PC-9 (cell line): ENCODE measurements at regions not wholly inside any gene's neighbourhood (a gene's known extent, or its start where the extent isn't known, plus 50 kb on each side); places are given as distances from the start of the nearest gene placed in this dataset.

Source experiments
- BruUV-seq: library from RNA; stranded (reverse); fragments of 400-500 nt; replicated peaks from 2 replicates; lab custom pipeline; 2021; lab: Mats Ljungman, UMichigan
- CTCF ChIA-PET: fragments of 300-600 bp; sonication (Branson Sonifier 250); formaldehyde crosslinking; loops from one replicate; lab custom pipeline; 2022; ENCODE audit warnings: antibody characterized with exemption; lab: Charles Lee
- POLR2A ChIA-PET: fragments of 300-600 bp; sonication (Branson Sonifier 250); formaldehyde crosslinking; loops from one replicate; lab custom pipeline; 2022; ENCODE audit warnings: antibody characterized with exemption; ENCODE audit not compliant: unreplicated experiment; lab: Charles Lee
- DNase-seq, 2 experiments: peaks; one replicate each; pipeline versions ENCODE4 v3.0.0 to v3.0.0-alpha.2; 2015 to 2022; ENCODE audit warnings: mixed read lengths in 1 of 2
- H2AFZ ChIP-seq: fragments of 200-600 bp; sonication (generic); 2 replicates; pipeline ENCODE4 v1.8.1; 2017; ENCODE audit warnings: antibody characterized with exemption
- H3F3A ChIP-seq: fragments of 200-600 bp; sonication (generic); 2 replicates; pipeline ENCODE4 v1.8.1; 2017; ENCODE audit warnings: antibody characterized with exemption, mild to moderate bottlenecking, low read depth; ENCODE audit not compliant: insufficient read depth
- H3K27ac ChIP-seq: fragments of 200-600 bp; sonication (generic); 2 replicates; pipeline ENCODE4 v1.6.1; 2016; ENCODE audit warnings: mixed run types
- H3K27me3 ChIP-seq: fragments of 200-600 bp; sonication (generic); 2 replicates; pipeline ENCODE4 v1.6.1; 2016; ENCODE audit warnings: low read depth, mixed run types; ENCODE audit not compliant: insufficient read depth
- H3K36me3 ChIP-seq: fragments of 200-600 bp; sonication (generic); 2 replicates; pipeline ENCODE4 v1.6.1; 2016; ENCODE audit warnings: low read depth, mixed run types
- H3K4me1 ChIP-seq: fragments of 200-600 bp; sonication (generic); replicated peaks from 2 replicates; pipeline ENCODE4 v1.6.1; 2016; ENCODE audit warnings: mixed run types; ENCODE audit not compliant: insufficient read depth
- H3K4me2 ChIP-seq: fragments of 200-600 bp; sonication (generic); 2 replicates; pipeline ENCODE4 v1.6.1; 2017; ENCODE audit warnings: mixed run types
- H3K4me3 ChIP-seq: fragments of 200-600 bp; sonication (generic); 2 replicates; pipeline ENCODE4 v1.6.1; 2016; ENCODE audit warnings: mixed run types
- H3K79me2 ChIP-seq: fragments of 200-600 bp; sonication (generic); 2 replicates; pipeline ENCODE4 v1.6.1; 2017; ENCODE audit warnings: low read depth, mixed run types
- H3K9me2 ChIP-seq: fragments of 200-600 bp; sonication (generic); 2 replicates; pipeline ENCODE4 v1.8.1; 2017; ENCODE audit warnings: mild to moderate bottlenecking; ENCODE audit not compliant: insufficient read depth
- H3K9me3 ChIP-seq: fragments of 200-600 bp; sonication (generic); 2 replicates; pipeline ENCODE4 v1.8.1; 2016; ENCODE audit warnings: low read depth; ENCODE audit not compliant: insufficient read depth
- H4K20me1 ChIP-seq: fragments of 200-600 bp; sonication (generic); 2 replicates; pipeline ENCODE4 v1.8.1; 2017; ENCODE audit not compliant: insufficient read depth
- CTCF ChIP-seq: fragments of 200-600 bp; sonication (generic); conservative IDR thresholded peaks from 2 replicates; pipeline ENCODE4 v1.6.1; 2017; ENCODE audit warnings: mixed run types, antibody characterized with exemption, mild to moderate bottlenecking, moderate library complexity
- EZH2 ChIP-seq: fragments of 200-600 bp; sonication (generic); IDR thresholded peaks from 2 replicates; pipeline ENCODE4 v1.8.0; 2017; ENCODE audit warnings: antibody characterized with exemption, low read depth
- intact Hi-C: fragments of 100-400 bp; cut with micrococcal nuclease; formaldehyde crosslinking; loops from one replicate; pipeline ENCODE4 v1.10.0; 2022; ENCODE audit not compliant: unreplicated experiment

DNA sequence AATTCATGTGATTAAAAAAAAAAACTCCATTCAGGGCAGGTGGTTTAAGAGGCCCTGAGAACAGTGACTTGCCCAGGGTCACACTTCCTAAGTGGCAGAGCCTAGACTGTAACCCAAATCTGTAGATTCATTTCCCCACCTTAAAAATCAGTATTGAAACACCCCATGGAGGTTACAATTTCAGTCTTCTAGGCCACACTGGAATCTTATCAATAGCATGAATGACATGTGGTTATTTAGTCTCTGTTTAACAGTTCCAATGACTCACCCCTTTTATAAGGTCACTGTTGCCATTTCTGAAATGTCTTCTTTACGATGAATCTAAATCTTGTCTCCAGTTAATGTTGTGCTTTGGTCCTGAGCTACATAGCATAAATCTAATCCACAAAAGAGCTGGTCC lies 262.3 kb upstream of the GRIP1 start:
- DNase-seq = no peak
- H3K9me2 ChIP-seq = no peaks in the 10 kb centered on the region
- H3K9me3 ChIP-seq = no peaks in the 10 kb centered on the region
- CTCF ChIA-PET = no interaction called here
- no peaks in the 10 kb centered on the region for H3K4me1 ChIP-seq
- BruUV-seq = no TSS peak
- no peaks in the 10 kb centered on the region; the same call in 1 of the 2 replicates for H3F3A ChIP-seq
- TF ChIP-seq EZH2 (no peak), CTCF (no peak)
- no peaks in the 10 kb centered on the region for H3K36me3 ChIP-seq
- intact Hi-C loops = no loop called here
- no peak overlapping the region for H3K27ac ChIP-seq
- POLR2A ChIA-PET = no interaction called here
- no peak overlapping the region for H3K4me3 ChIP-seq
- H3K79me2 ChIP-seq = no peaks in the 10 kb centered on the region
- no peaks in the 10 kb centered on the region for H4K20me1 ChIP-seq
- no peaks in the 10 kb centered on the region for H3K27me3 ChIP-seq
- H2AFZ ChIP-seq = no peak overlapping the region
- no peak overlapping the region for H3K4me2 ChIP-seq

- no TSS peak for BruUV-seq
- H2AFZ ChIP-seq = no peak overlapping the region
- no peaks in the 10 kb centered on the region for H3K79me2 ChIP-seq
- H3K4me2 ChIP-seq = no peak overlapping the region
- H3K4me1 ChIP-seq = no peaks in the 10 kb centered on the region
- intact Hi-C loops = no loop called here
- H4K20me1 ChIP-seq = no peaks in the 10 kb centered on the region
- ChIA-PET POLR2A (interaction anchor here (0.5 kb wide), 1 partner anchor 19 kb away, joined by 3 read pairs; no protein-coding TSS in a partner anchor), CTCF (no interaction called here)
- no peaks in the 10 kb centered on the region for H3K9me2 ChIP-seq
- H3K4me3 ChIP-seq = no peak overlapping the region
- TF ChIP-seq CTCF (no peak), EZH2 (no peak)
- no peaks in the 10 kb centered on the region for H3K27me3 ChIP-seq
- no peaks in the 10 kb centered on the region for H3K36me3 ChIP-seq
- no peak overlapping the region for H3K27ac ChIP-seq
- no peaks in the 10 kb centered on the region for H3K9me3 ChIP-seq
- H3F3A ChIP-seq = no peaks in the 10 kb centered on the region; the same call in 1 of the 2 replicates
- DNase-seq = no peak
These were observed 264.0 kb upstream of the GRIP1 start for GRCh38 chr12:66942741-66943465.

- Histone ChIP-seq H3K9me3 (no peaks in the 10 kb centered on the region), H3K27me3 (no peaks in the 10 kb centered on the region), H3K9me2 (no peaks in the 10 kb centered on the region), H4K20me1 (no peaks in the 10 kb centered on the region), H3K4me2 (no peak overlapping the region), H3K79me2 (no peaks in the 10 kb centered on the region), H3K36me3 (no peaks in the 10 kb centered on the region), H3K4me1 (no peaks in the 10 kb centered on the region), H2AFZ (no peak overlapping the region), H3F3A (no peaks in the 10 kb centered on the region; the same call in 1 of the 2 replicates), H3K4me3 (no peak overlapping the region), H3K27ac (no peak overlapping the region)
- no TSS peak for BruUV-seq
- TF ChIP-seq EZH2 (no peak), CTCF (no peak)
- intact Hi-C loops = no loop called here
- POLR2A ChIA-PET = no interaction called here
- CTCF ChIA-PET = no interaction called here
- no peak for DNase-seq
These were observed 265.5 kb upstream of the GRIP1 start for GRCh38 chr12:66944365-66944764.
